Astrocyte (in vitro differentiated cells and primary cell): ENCODE measurements at regions not wholly inside any gene's neighbourhood (a gene's known extent, or its start where the extent isn't known, plus 50 kb on each side); places are given as distances from the start of the nearest gene placed in this dataset.

Experiments
- DNase-seq: peaks from one replicate; pipeline ENCODE4 v3.0.0-alpha.2; 2010; ENCODE audit warnings: low read depth
- FAIRE-seq: peaks from 2 replicates; lab custom pipeline; 2011; peaks lifted over from hg19 to GRCh38; lab: Jason Lieb, UNC
- H2AFZ ChIP-seq: 2 replicates; pipeline ENCODE4 v1.6.0; 2012; ENCODE audit warnings: low read depth, low read length, inconsistent platforms
- H3K27ac ChIP-seq: 2 replicates; pipeline ENCODE4 v1.5.1; 2011; ENCODE audit warnings: low read depth, low read length, inconsistent platforms
- H3K27me3 ChIP-seq: 2 replicates; pipeline ENCODE4 v1.6.0; 2011; ENCODE audit warnings: low read length, inconsistent platforms; ENCODE audit not compliant: insufficient read depth
- H3K36me3 ChIP-seq: 2 replicates; pipeline ENCODE4 v1.5.1; 2011; ENCODE audit warnings: low read length, inconsistent platforms; ENCODE audit not compliant: insufficient read depth
- H3K4me1 ChIP-seq: 2 replicates; pipeline ENCODE4 v1.5.1; 2011; ENCODE audit warnings: low read length, inconsistent platforms; ENCODE audit not compliant: insufficient read depth
- H3K4me2 ChIP-seq: 2 replicates; pipeline ENCODE4 v1.6.0; 2012; ENCODE audit warnings: low read length, inconsistent platforms
- H3K4me3 ChIP-seq: 2 replicates; pipeline ENCODE4 v1.5.1; 2011; ENCODE audit warnings: low read depth, mild to moderate bottlenecking, low read length, inconsistent platforms; ENCODE audit not compliant: insufficient read depth
- H3K79me2 ChIP-seq: 2 replicates; pipeline ENCODE4 v1.6.0; 2012; ENCODE audit warnings: mild to moderate bottlenecking, low read length, inconsistent platforms; ENCODE audit not compliant: insufficient read depth
- H3K9ac ChIP-seq: 2 replicates; pipeline ENCODE4 v1.6.0; 2012; ENCODE audit warnings: mild to moderate bottlenecking, low read length, inconsistent platforms
- H3K9me3 ChIP-seq: 2 replicates; pipeline ENCODE4 v1.5.1; 2012; ENCODE audit warnings: low read depth, mild to moderate bottlenecking, low read length, inconsistent platforms; ENCODE audit not compliant: insufficient read depth
- H4K20me1 ChIP-seq: 2 replicates; pipeline ENCODE4 v1.6.0; 2012; ENCODE audit warnings: low read length, inconsistent platforms; ENCODE audit not compliant: insufficient read depth
- H3K27ac Mint-ChIP-seq: one replicate; pipeline ENCODE4 v1.8.0; 2021; ENCODE audit warnings: mild to moderate bottlenecking, mixed read lengths; ENCODE audit not compliant: unreplicated experiment
- H3K27me3 Mint-ChIP-seq: one replicate; pipeline ENCODE4 v1.8.0; 2021; ENCODE audit warnings: low read depth, mixed read lengths; ENCODE audit not compliant: unreplicated experiment
- H3K36me3 Mint-ChIP-seq: one replicate; pipeline ENCODE4 v1.8.0; 2021; ENCODE audit warnings: low read depth, mixed read lengths; ENCODE audit not compliant: unreplicated experiment
- H3K4me1 Mint-ChIP-seq: one replicate; pipeline ENCODE4 v1.8.0; 2021; ENCODE audit warnings: low read depth, mixed read lengths; ENCODE audit not compliant: unreplicated experiment
- H3K4me3 Mint-ChIP-seq: one replicate; pipeline ENCODE4 v1.8.0; 2021; ENCODE audit warnings: mild to moderate bottlenecking, moderate library complexity, mixed read lengths; ENCODE audit not compliant: unreplicated experiment
- H3K9me3 Mint-ChIP-seq: one replicate; pipeline ENCODE4 v1.8.0; 2021; ENCODE audit warnings: mild to moderate bottlenecking, mixed read lengths; ENCODE audit not compliant: unreplicated experiment
- CTCF ChIP-seq: IDR thresholded peaks from 2 replicates; pipeline ENCODE4 v1.5.1; 2011; ENCODE audit warnings: low read depth, mild to moderate bottlenecking, inconsistent platforms, low read length, moderate library complexity; ENCODE audit not compliant: insufficient read depth
- EZH2 ChIP-seq: IDR thresholded peaks from 2 replicates; pipeline ENCODE4 v1.6.1; 2012; ENCODE audit warnings: mild to moderate bottlenecking, low read length, inconsistent platforms; ENCODE audit not compliant: insufficient read depth

DNA sequence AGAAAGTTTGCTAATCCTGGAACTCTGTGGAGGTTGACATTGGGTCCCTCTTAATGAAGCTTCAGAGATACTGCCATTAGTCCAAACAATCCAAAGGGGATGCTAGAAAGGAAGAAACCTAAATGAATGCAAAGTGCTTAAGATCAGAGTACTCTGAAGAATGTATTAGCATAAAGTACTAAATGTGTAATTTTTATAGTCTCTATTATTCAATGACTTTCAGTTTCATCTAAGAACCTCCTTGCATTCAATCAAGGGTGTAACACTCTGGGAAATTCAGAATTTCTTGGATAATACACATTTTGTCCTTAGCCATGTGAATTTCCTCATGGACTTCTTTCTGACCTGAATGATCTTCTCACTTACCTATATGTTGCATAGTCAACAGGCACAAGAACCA, 1078.5 kb upstream of the ADGRL4 start:
- Histone ChIP-seq H2AFZ (no peak overlapping the region), H3K9me3 (no peaks in the 10 kb centered on the region), H3K9ac (no peak overlapping the region), H3K27me3 (no peaks in the 10 kb centered on the region), H4K20me1 (no peaks in the 10 kb centered on the region), H3K4me1 (no peaks in the 10 kb centered on the region), H3K79me2 (no peaks in the 10 kb centered on the region), H3K4me2 (no peak overlapping the region), H3K4me3 (no peak overlapping the region), H3K36me3 (no peaks in the 10 kb centered on the region), H3K27ac (no peak overlapping the region)
- Mint-ChIP-seq H3K27me3 (no peaks in the 10 kb centered on the region), H3K9me3 (no peaks in the 10 kb centered on the region), H3K36me3 (no peaks in the 10 kb centered on the region), H3K4me1 (no peaks in the 10 kb centered on the region), H3K27ac (no peak overlapping the region), H3K4me3 (no peak overlapping the region)
- DNase-seq = no peak
- no peak for FAIRE-seq
- no peak for TF ChIP-seq EZH2
- no peak for TF ChIP-seq CTCF

- Histone ChIP-seq H3K36me3 (no peaks in the 10 kb centered on the region), H3K27me3 (no peaks in the 10 kb centered on the region), H3K27ac (no peak overlapping the region), H3K79me2 (no peaks in the 10 kb centered on the region), H4K20me1 (no peaks in the 10 kb centered on the region), H3K4me2 (no peak overlapping the region), H3K9ac (no peak overlapping the region), H3K4me1 (no peaks in the 10 kb centered on the region), H3K4me3 (no peak overlapping the region), H2AFZ (no peak overlapping the region), H3K9me3 (no peaks in the 10 kb centered on the region)
- H3K27ac Mint-ChIP-seq = no peak overlapping the region
- no peaks in the 10 kb centered on the region for H3K9me3 Mint-ChIP-seq
- no peaks in the 10 kb centered on the region for H3K36me3 Mint-ChIP-seq
- TF ChIP-seq EZH2 = no peak
- no peak for TF ChIP-seq CTCF
- FAIRE-seq (no peak), DNase-seq (no peak)
- no peaks in the 10 kb centered on the region for H3K27me3 Mint-ChIP-seq
- no peak overlapping the region for H3K4me3 Mint-ChIP-seq
- H3K4me1 Mint-ChIP-seq = no peaks in the 10 kb centered on the region
Measured at GRCh38 chr1:80083892-80084291, 1077.4 kb upstream of the ADGRL4 start.

DNA sequence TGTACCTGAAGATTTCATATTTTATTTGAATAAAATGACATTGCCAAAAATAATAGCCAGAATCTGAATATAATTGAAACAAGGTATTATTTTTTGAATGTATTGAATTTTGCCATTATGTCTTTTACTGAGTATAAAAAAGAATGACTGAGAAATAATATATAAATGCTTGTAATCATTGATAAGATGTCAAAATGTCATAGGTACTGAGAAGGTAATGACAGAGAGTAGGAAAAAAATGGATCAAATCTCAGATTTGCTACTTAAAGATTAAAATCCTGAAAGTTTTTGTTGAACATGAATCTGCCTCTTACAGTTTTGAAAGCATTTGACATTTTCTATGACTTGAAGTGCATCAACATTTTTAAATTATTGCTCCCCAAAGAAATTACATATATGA, 1069.9 kb upstream of the ADGRL4 start:
- Histone ChIP-seq H4K20me1 (no peaks in the 10 kb centered on the region), H2AFZ (no peak overlapping the region), H3K4me1 (no peaks in the 10 kb centered on the region), H3K27me3 (no peaks in the 10 kb centered on the region), H3K27ac (no peak overlapping the region), H3K4me2 (no peak overlapping the region), H3K79me2 (no peaks in the 10 kb centered on the region), H3K36me3 (no peaks in the 10 kb centered on the region), H3K4me3 (no peak overlapping the region), H3K9me3 (no peaks in the 10 kb centered on the region), H3K9ac (no peak overlapping the region)
- H3K27ac Mint-ChIP-seq = no peak overlapping the region
- TF ChIP-seq EZH2 (no peak), CTCF (no peak)
- FAIRE-seq (no peak), DNase-seq (no peak)
- no peaks in the 10 kb centered on the region for H3K9me3 Mint-ChIP-seq
- no peaks in the 10 kb centered on the region for H3K27me3 Mint-ChIP-seq
- no peaks in the 10 kb centered on the region for H3K36me3 Mint-ChIP-seq
- H3K4me1 Mint-ChIP-seq = no peaks in the 10 kb centered on the region
- no peak overlapping the region for H3K4me3 Mint-ChIP-seq
